Lower leg skin (tissue), 4 donors: ENCODE measurements at regions not wholly inside any gene's neighbourhood (a gene's known extent, or its start where the extent isn't known, plus 50 kb on each side); places are given as distances from the start of the nearest gene placed in this dataset.

Source experiments
- DNase-seq, 2 donors: peaks; one replicate each; pipeline ENCODE4 v3.0.0-alpha.2; 2019; ENCODE audit warnings: low spot score in 2 of 2
- H3K4me3 ChIP-seq: fragments of 200-600 bp; sonication (generic); 2 replicates; pipeline ENCODE4 v1.5.1; 2017; ENCODE audit warnings: mild to moderate bottlenecking, low read depth; ENCODE audit not compliant: poor library complexity, severe bottlenecking
- CTCF ChIP-seq, 3 donors: fragments of 450-650 bp; IDR thresholded peaks; one replicate each; pipeline ENCODE4 v1.5.1; 2016; ENCODE audit warnings: antibody characterized with exemption in 3 of 3, mild to moderate bottlenecking in 3 of 3, moderate library complexity in 2 of 3
- POLR2A ChIP-seq, 2 donors: fragments of 450-650 bp; IDR thresholded peaks; one replicate each; pipeline ENCODE4 v1.6.1; 2016 to 2017; ENCODE audit warnings: antibody characterized with exemption in 2 of 2, mild to moderate bottlenecking in 1 of 2, moderate library complexity in 1 of 2
- WGBS, 2 donors: methylation state at CpG; one replicate each; pipeline ENCODE4 v1.1.5; 2018; 5-methylcytosine and 5-hydroxymethylcytosine counted together
- intact Hi-C: fragments of 100-400 bp; cut with DNase I; formaldehyde crosslinking; loops from one replicate; pipeline ENCODE4 v1.15.0; 2023; ENCODE audit warnings: low total_unique reads

- intact Hi-C loops, result loop anchor here (10.0 kb wide), 1 partner anchor 1484 kb away; no protein-coding TSS in a partner anchor
- no peak overlapping the region for H3K4me3 ChIP-seq
- WGBS, 2 donors, result 75 to 80% methylated on average over 3 of the region's 3 CpGs
- TF ChIP-seq POLR2A (IDR thresholded peaks at IDR 0.05) (no peak), CTCF (IDR thresholded peaks at IDR 0.05) (no peak)
- no peak for DNase-seq
These were observed 330.6 kb downstream of the DUSP10 start for GRCh38 chr1:221411283-221411682.

GRCh38 chr1:221414772-221415539 is 326.9 kb downstream of the DUSP10 start:
- 75 to 77% methylated on average over 8 of the region's 8 CpGs for WGBS, 2 donors
- intact Hi-C loops, result loop anchor here (10.0 kb wide), 1 partner anchor 1480 kb away; no protein-coding TSS in a partner anchor
- no peak for DNase-seq
- no peak overlapping the region for H3K4me3 ChIP-seq
- TF ChIP-seq CTCF (IDR thresholded peaks at IDR 0.05) (no peak), POLR2A (IDR thresholded peaks at IDR 0.05) (no peak)

GRCh38 chr1:221415651-221416050 is 326.2 kb downstream of the DUSP10 start:
- WGBS, 2 donors, result 48 to 58% methylated on average over 1 of the region's 1 CpG
- no peak for DNase-seq
- intact Hi-C loops, result loop anchor here (10.0 kb wide), 1 partner anchor 1479 kb away; no protein-coding TSS in a partner anchor
- TF ChIP-seq POLR2A (IDR thresholded peaks at IDR 0.05) (no peak), CTCF (IDR thresholded peaks at IDR 0.05) (no peak)
- no peak overlapping the region for H3K4me3 ChIP-seq

GRCh38 chr1:221416142-221416541 is 325.7 kb downstream of the DUSP10 start:
- TF ChIP-seq POLR2A (IDR thresholded peaks at IDR 0.05) (no peak), CTCF (IDR thresholded peaks at IDR 0.05) (no peak)
- 88 to 95% methylated on average over 4 of the region's 4 CpGs for WGBS, 2 donors
- DNase-seq, result no peak
- H3K4me3 ChIP-seq, result no peak overlapping the region
- intact Hi-C loops, result loop anchor here (10.0 kb wide), 1 partner anchor 1479 kb away; no protein-coding TSS in a partner anchor

- H3K4me3 ChIP-seq, result no peak overlapping the region
- no peak for DNase-seq
- intact Hi-C loops, result loop anchor here (10.0 kb wide), 1 partner anchor 1478 kb away; no protein-coding TSS in a partner anchor
- TF ChIP-seq CTCF (IDR thresholded peaks at IDR 0.05) (no peak), POLR2A (IDR thresholded peaks at IDR 0.05) (no peak)
These were observed 325.2 kb downstream of the DUSP10 start for GRCh38 chr1:221416723-221417122.
